ENCODE measurements at regions not wholly inside any gene's neighbourhood (a gene's known extent, or its start where the extent isn't known, plus 50 kb on each side); places are given as distances from the start of the nearest gene placed in this dataset.

DNA sequence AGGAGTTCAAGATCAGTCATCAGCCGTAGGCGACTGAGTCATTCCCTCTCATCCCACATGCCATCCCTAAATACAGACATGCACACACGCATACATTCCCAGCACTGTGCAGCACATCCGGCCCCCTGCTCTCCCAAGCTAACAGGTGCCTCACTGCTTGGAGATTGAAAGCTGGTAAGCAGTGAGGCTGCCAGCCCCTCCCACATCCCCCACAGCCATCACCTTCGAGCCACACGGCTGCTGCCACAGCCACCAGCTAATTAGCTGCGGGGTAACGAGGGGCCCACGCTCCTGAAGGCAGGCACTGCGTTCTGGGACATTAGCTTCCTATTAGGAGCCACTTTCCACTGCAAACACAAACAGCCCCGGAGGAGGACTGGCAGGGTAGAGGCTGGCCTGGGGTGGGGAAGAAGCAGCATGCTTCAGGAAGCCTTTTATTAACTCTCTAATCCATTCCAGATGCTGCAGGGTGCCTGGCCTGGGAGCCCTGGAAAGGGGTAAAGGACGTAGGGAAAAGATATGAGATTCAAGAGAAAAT lies 179.6 kb downstream of the CCT6B start (continued):
- TF ChIP-seq, protein P1, sequence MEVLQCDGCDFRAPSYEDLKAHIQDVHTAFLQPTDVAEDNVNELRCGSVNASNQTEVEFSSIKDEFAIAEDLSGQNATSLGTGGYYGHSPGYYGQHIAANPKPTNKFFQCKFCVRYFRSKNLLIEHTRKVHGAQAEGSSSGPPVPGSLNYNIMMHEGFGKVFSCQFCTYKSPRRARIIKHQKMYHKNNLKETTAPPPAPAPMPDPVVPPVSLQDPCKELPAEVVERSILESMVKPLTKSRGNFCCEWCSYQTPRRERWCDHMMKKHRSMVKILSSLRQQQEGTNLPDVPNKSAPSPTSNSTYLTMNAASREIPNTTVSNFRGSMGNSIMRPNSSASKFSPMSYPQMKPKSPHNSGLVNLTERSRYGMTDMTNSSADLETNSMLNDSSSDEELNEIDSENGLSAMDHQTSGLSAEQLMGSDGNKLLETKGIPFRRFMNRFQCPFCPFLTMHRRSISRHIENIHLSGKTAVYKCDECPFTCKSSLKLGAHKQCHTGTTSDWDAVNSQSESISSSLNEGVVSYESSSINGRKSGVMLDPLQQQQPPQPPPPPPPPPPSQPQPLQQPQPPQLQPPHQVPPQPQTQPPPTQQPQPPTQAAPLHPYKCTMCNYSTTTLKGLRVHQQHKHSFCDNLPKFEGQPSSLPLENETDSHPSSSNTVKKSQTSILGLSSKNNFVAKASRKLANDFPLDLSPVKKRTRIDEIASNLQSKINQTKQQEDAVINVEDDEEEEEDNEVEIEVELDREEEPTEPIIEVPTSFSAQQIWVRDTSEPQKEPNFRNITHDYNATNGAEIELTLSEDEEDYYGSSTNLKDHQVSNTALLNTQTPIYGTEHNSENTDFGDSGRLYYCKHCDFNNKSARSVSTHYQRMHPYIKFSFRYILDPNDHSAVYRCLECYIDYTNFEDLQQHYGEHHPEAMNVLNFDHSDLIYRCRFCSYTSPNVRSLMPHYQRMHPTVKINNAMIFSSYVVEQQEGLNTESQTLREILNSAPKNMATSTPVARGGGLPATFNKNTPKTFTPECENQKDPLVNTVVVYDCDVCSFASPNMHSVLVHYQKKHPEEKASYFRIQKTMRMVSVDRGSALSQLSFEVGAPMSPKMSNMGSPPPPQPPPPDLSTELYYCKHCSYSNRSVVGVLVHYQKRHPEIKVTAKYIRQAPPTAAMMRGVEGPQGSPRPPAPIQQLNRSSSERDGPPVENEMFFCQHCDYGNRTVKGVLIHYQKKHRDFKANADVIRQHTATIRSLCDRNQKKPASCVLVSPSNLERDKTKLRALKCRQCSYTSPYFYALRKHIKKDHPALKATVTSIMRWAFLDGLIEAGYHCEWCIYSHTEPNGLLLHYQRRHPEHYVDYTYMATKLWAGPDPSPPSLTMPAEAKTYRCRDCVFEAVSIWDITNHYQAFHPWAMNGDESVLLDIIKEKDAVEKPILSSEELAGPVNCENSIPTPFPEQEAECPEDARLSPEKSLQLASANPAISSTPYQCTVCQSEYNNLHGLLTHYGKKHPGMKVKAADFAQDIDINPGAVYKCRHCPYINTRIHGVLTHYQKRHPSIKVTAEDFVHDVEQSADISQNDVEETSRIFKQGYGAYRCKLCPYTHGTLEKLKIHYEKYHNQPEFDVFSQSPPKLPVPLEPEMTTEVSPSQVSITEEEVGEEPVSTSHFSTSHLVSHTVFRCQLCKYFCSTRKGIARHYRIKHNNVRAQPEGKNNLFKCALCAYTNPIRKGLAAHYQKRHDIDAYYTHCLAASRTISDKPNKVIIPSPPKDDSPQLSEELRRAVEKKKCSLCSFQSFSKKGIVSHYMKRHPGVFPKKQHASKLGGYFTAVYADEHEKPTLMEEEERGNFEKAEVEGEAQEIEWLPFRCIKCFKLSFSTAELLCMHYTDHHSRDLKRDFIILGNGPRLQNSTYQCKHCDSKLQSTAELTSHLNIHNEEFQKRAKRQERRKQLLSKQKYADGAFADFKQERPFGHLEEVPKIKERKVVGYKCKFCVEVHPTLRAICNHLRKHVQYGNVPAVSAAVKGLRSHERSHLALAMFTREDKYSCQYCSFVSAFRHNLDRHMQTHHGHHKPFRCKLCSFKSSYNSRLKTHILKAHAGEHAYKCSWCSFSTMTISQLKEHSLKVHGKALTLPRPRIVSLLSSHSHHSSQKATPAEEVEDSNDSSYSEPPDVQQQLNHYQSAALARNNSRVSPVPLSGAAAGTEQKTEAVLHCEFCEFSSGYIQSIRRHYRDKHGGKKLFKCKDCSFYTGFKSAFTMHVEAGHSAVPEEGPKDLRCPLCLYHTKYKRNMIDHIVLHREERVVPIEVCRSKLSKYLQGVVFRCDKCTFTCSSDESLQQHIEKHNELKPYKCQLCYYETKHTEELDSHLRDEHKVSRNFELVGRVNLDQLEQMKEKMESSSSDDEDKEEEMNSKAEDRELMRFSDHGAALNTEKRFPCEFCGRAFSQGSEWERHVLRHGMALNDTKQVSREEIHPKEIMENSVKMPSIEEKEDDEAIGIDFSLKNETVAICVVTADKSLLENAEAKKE (CRISPR knock-in tag; IDR thresholded peaks at IDR 0.05) = no peak
- TF ChIP-seq STAT1 (IDR thresholded peaks at IDR 0.05; ENCODE audit: unreplicated experiment) (no peak), JUNB (IDR thresholded peaks at IDR 0.05; ENCODE audit: unreplicated experiment) (no peak), POLR2AphosphoS5 (IDR thresholded peaks at IDR 0.05; ENCODE audit: low read depth) (no peak), NANOG (IDR thresholded peaks at IDR 0.05; ENCODE audit: borderline replicate concordance) (no peak), ZNF331 (CRISPR knock-in tag; IDR thresholded peaks at IDR 0.05; ENCODE audit: low read depth) (no peak)
- TF ChIP-seq, protein P2, sequence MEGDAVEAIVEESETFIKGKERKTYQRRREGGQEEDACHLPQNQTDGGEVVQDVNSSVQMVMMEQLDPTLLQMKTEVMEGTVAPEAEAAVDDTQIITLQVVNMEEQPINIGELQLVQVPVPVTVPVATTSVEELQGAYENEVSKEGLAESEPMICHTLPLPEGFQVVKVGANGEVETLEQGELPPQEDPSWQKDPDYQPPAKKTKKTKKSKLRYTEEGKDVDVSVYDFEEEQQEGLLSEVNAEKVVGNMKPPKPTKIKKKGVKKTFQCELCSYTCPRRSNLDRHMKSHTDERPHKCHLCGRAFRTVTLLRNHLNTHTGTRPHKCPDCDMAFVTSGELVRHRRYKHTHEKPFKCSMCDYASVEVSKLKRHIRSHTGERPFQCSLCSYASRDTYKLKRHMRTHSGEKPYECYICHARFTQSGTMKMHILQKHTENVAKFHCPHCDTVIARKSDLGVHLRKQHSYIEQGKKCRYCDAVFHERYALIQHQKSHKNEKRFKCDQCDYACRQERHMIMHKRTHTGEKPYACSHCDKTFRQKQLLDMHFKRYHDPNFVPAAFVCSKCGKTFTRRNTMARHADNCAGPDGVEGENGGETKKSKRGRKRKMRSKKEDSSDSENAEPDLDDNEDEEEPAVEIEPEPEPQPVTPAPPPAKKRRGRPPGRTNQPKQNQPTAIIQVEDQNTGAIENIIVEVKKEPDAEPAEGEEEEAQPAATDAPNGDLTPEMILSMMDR (conservative IDR thresholded peaks at IDR 0.05; ENCODE audit: low read depth in 2 of 2) = no peak

DNA sequence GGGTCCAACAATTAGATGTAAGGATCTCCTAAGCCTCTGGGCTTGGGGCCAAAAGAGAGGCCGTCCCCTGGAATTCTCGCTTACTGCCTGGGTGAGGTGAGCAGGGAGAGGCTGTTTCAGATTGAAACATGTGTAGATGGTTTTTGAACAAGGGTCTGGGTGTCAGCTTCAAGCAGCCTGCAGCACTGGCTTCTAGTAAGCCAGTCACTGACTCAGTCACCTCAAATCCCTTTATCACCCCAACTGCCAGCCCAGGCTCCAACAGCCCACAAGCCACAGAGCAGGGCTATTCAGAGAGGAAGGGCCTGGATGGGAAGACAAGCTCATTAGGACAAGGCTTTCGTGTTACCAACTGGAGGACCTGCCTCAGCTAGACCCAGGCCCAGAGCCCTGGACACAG lies 180.2 kb downstream of the CCT6B start:
- H3F3A ChIP-seq (replicated peaks; ENCODE audit: low read depth) = no peaks in the 10 kb centered on the region
- no peak overlapping the region for H3K27ac ChIP-seq (ENCODE audit: low read depth)
- no peak overlapping the region for H3K27ac Mint-ChIP-seq
- ATAC-seq (no peak), DNase-seq (ENCODE audit: low spot score) (no peak)
- H3K4me3 Mint-ChIP-seq = no peak overlapping the region
- H3K4me1 ChIP-seq (ENCODE audit: insufficient read depth) = no peaks in the 10 kb centered on the region
- no peak overlapping the region for H2AFZ ChIP-seq
- H3K9me3 Mint-ChIP-seq = no peaks in the 10 kb centered on the region; the same call in 2 of the 3 replicates
- H3K27me3 ChIP-seq (ENCODE audit: insufficient read depth) = no peaks in the 10 kb centered on the region
- TF ChIP-seq EZH2phosphoT487 (IDR thresholded peaks at IDR 0.05; ENCODE audit: unreplicated experiment) = no peak
- no peak for TF ChIP-seq JUNB (IDR thresholded peaks at IDR 0.05; ENCODE audit: unreplicated experiment)
- TF ChIP-seq POLR2AphosphoS5 (IDR thresholded peaks at IDR 0.05; ENCODE audit: low read depth) = no peak
- no peaks in the 10 kb centered on the region for H4K20me1 ChIP-seq (replicated peaks; ENCODE audit: insufficient read depth)
- H3K4me1 Mint-ChIP-seq = no peaks in the 10 kb centered on the region
- H3K9me2 ChIP-seq (ENCODE audit: insufficient read depth) = no peaks in the 10 kb centered on the region
- H3K4me3 ChIP-seq = no peak overlapping the region
- no peaks in the 10 kb centered on the region for H3K36me3 Mint-ChIP-seq (ENCODE audit: low read depth)
- H3K4me2 ChIP-seq = no peak overlapping the region
- no peaks in the 10 kb centered on the region for H3K36me3 ChIP-seq (ENCODE audit: insufficient read depth)
- H3K27me3 Mint-ChIP-seq (ENCODE audit: insufficient read depth, low read depth, poor library complexity) = peaks cover 4% of the 10 kb centered on the region
- H3K79me2 ChIP-seq (replicated peaks; ENCODE audit: insufficient read depth) = no peaks in the 10 kb centered on the region
